IgD-negative memory B cell (primary cell): ENCODE measurements at regions not wholly inside any gene's neighbourhood (a gene's known extent, or its start where the extent isn't known, plus 50 kb on each side); places are given as distances from the start of the nearest gene placed in this dataset.

ENCODE experiments used
- H3K27ac Mint-ChIP-seq, 3 donors: one replicate each; pipeline ENCODE4 v1.8.0; 2020 to 2022; ENCODE audit warnings: mild to moderate bottlenecking in 3 of 3, mixed read lengths in 3 of 3, moderate library complexity in 1 of 3
- H3K27me3 Mint-ChIP-seq: one replicate; pipeline ENCODE4 v1.8.0; 2021; ENCODE audit warnings: mixed read lengths
- H3K36me3 Mint-ChIP-seq: one replicate; pipeline ENCODE4 v1.8.0; 2020; ENCODE audit warnings: mild to moderate bottlenecking, mixed read lengths
- H3K4me1 Mint-ChIP-seq, 3 donors: one replicate each; pipeline ENCODE4 v1.8.0; 2020 to 2022; ENCODE audit warnings: mixed read lengths in 3 of 3, mild to moderate bottlenecking in 1 of 3
- H3K4me3 Mint-ChIP-seq, 4 donors: one replicate each; pipeline ENCODE4 v1.8.0; 2020 to 2022; ENCODE audit warnings: mild to moderate bottlenecking in 4 of 4, mixed read lengths in 4 of 4, moderate library complexity in 3 of 4
- H3K9me3 Mint-ChIP-seq, 3 donors: one replicate each; pipeline ENCODE4 v1.8.0; 2020 to 2021; ENCODE audit warnings: mixed read lengths in 3 of 3, mild to moderate bottlenecking in 1 of 3

- Mint-ChIP-seq H3K27me3 (peaks cover 3% of the 10 kb centered on the region), H3K36me3 (peaks cover 2% of the 10 kb centered on the region), H3K27ac (no peak overlapping the region), H3K4me1 (no peaks in the 10 kb centered on the region), H3K4me3 (no peak overlapping the region), H3K9me3 (peaks cover 0 to 3% (median 0%) of the 10 kb centered on the region in 3 donors)
These were observed 336.2 kb upstream of the IL12A start for GRCh38 chr3:159652452-159652851.

GRCh38 chr3:159654183-159655134 is 334.2 kb upstream of the IL12A start:
- H3K27me3 Mint-ChIP-seq: peaks cover 3% of the 10 kb centered on the region
- no peak overlapping the region for H3K27ac Mint-ChIP-seq
- peaks cover 0 to 3% (median 0%) of the 10 kb centered on the region in 3 donors for H3K9me3 Mint-ChIP-seq
- no peak overlapping the region for H3K4me3 Mint-ChIP-seq
- H3K36me3 Mint-ChIP-seq: peaks cover 2% of the 10 kb centered on the region
- H3K4me1 Mint-ChIP-seq: no peaks in the 10 kb centered on the region

- Mint-ChIP-seq H3K27me3 (peaks cover 3% of the 10 kb centered on the region), H3K27ac (no peak overlapping the region), H3K36me3 (peaks cover 2% of the 10 kb centered on the region), H3K4me1 (no peaks in the 10 kb centered on the region), H3K9me3 (peaks cover 0 to 3% (median 0%) of the 10 kb centered on the region in 3 donors), H3K4me3 (no peak overlapping the region)
These were observed 333.4 kb upstream of the IL12A start for GRCh38 chr3:159655202-159655601.

- H3K4me1 Mint-ChIP-seq: no peaks in the 10 kb centered on the region
- peaks cover 3 to 6% (median 5%) of the 10 kb centered on the region in 3 donors for H3K9me3 Mint-ChIP-seq
- H3K27me3 Mint-ChIP-seq: no peaks in the 10 kb centered on the region
- no peak overlapping the region for H3K27ac Mint-ChIP-seq
- no peak overlapping the region for H3K4me3 Mint-ChIP-seq
- peaks cover 2% of the 10 kb centered on the region for H3K36me3 Mint-ChIP-seq
These were observed 331.5 kb upstream of the IL12A start for GRCh38 chr3:159657176-159657575.

- no peaks in the 10 kb centered on the region for H3K27me3 Mint-ChIP-seq
- H3K9me3 Mint-ChIP-seq: peaks cover 0 to 7% (median 6%) of the 10 kb centered on the region in 3 donors
- H3K4me3 Mint-ChIP-seq: no peak overlapping the region
- H3K27ac Mint-ChIP-seq: no peak overlapping the region
- no peaks in the 10 kb centered on the region for H3K4me1 Mint-ChIP-seq
- peaks cover 2% of the 10 kb centered on the region for H3K36me3 Mint-ChIP-seq
These were observed 331.0 kb upstream of the IL12A start for GRCh38 chr3:159657629-159658028.

GRCh38 chr3:159660326-159660725 is 328.3 kb upstream of the IL12A start:
- peaks cover 0 to 7% (median 6%) of the 10 kb centered on the region in 3 donors for H3K9me3 Mint-ChIP-seq
- no peaks in the 10 kb centered on the region for H3K27me3 Mint-ChIP-seq
- H3K4me1 Mint-ChIP-seq: no peaks in the 10 kb centered on the region
- no peak overlapping the region for H3K27ac Mint-ChIP-seq
- H3K4me3 Mint-ChIP-seq: no peak overlapping the region
- peaks cover under 1% of the 10 kb centered on the region for H3K36me3 Mint-ChIP-seq

GRCh38 chr3:159660901-159661300 is 327.7 kb upstream of the IL12A start:
- Mint-ChIP-seq H3K9me3 (peaks cover 0 to 7% (median 6%) of the 10 kb centered on the region in 3 donors), H3K27me3 (no peaks in the 10 kb centered on the region), H3K4me3 (no peak overlapping the region), H3K36me3 (no peaks in the 10 kb centered on the region), H3K27ac (no peak overlapping the region), H3K4me1 (no peaks in the 10 kb centered on the region)

- no peaks in the 10 kb centered on the region for H3K4me1 Mint-ChIP-seq
- H3K27ac Mint-ChIP-seq: no peak overlapping the region
- H3K27me3 Mint-ChIP-seq: no peaks in the 10 kb centered on the region
- no peak overlapping the region for H3K4me3 Mint-ChIP-seq
- no peaks in the 10 kb centered on the region for H3K36me3 Mint-ChIP-seq
- peaks cover 0 to 7% (median 6%) of the 10 kb centered on the region in 3 donors for H3K9me3 Mint-ChIP-seq
These were observed 326.1 kb upstream of the IL12A start for GRCh38 chr3:159662549-159662948.

- Mint-ChIP-seq H3K27ac (no peak overlapping the region), H3K4me1 (no peaks in the 10 kb centered on the region), H3K27me3 (no peaks in the 10 kb centered on the region), H3K4me3 (no peak overlapping the region), H3K9me3 (peaks cover 0 to 7% (median 6%) of the 10 kb centered on the region in 3 donors), H3K36me3 (no peaks in the 10 kb centered on the region)
These were observed 324.6 kb upstream of the IL12A start for GRCh38 chr3:159664006-159664405.

GRCh38 chr3:159664653-159665052 is 324.0 kb upstream of the IL12A start:
- peaks cover 0 to 7% (median 6%) of the 10 kb centered on the region in 3 donors for H3K9me3 Mint-ChIP-seq
- no peaks in the 10 kb centered on the region for H3K27me3 Mint-ChIP-seq
- H3K27ac Mint-ChIP-seq: no peak overlapping the region
- no peaks in the 10 kb centered on the region for H3K4me1 Mint-ChIP-seq
- H3K4me3 Mint-ChIP-seq: no peak overlapping the region
- no peaks in the 10 kb centered on the region for H3K36me3 Mint-ChIP-seq

- Mint-ChIP-seq H3K4me3 (no peak overlapping the region), H3K27ac (no peak overlapping the region), H3K4me1 (no peaks in the 10 kb centered on the region)
These were observed 321.4 kb upstream of the IL12A start for GRCh38 chr3:159667261-159667660.

GRCh38 chr3:159668461-159668860 is 320.2 kb upstream of the IL12A start:
- Mint-ChIP-seq H3K4me1 (no peaks in the 10 kb centered on the region), H3K27me3 (peaks cover 2% of the 10 kb centered on the region), H3K4me3 (no peak overlapping the region), H3K27ac (no peak overlapping the region), H3K36me3 (no peaks in the 10 kb centered on the region), H3K9me3 (no peaks in the 10 kb centered on the region)

More at GRCh38 chr3:159667261-159667660, 321.4 kb upstream of the IL12A start:
- Mint-ChIP-seq H3K9me3 (peaks cover 0 to 2% (median 0%) of the 10 kb centered on the region in 3 donors), H3K36me3 (no peaks in the 10 kb centered on the region), H3K27me3 (peaks cover 2% of the 10 kb centered on the region)

- H3K36me3 Mint-ChIP-seq: no peaks in the 10 kb centered on the region
- H3K27ac Mint-ChIP-seq: no peak overlapping the region
- H3K27me3 Mint-ChIP-seq: peaks cover 4% of the 10 kb centered on the region
- H3K4me3 Mint-ChIP-seq: no peak overlapping the region
- no peaks in the 10 kb centered on the region for H3K9me3 Mint-ChIP-seq
- H3K4me1 Mint-ChIP-seq: no peaks in the 10 kb centered on the region
These were observed 319.6 kb upstream of the IL12A start for GRCh38 chr3:159668990-159669476.

- Mint-ChIP-seq H3K4me3 (no peak overlapping the region), H3K36me3 (no peaks in the 10 kb centered on the region), H3K27ac (no peak overlapping the region), H3K27me3 (peaks cover 4% of the 10 kb centered on the region), H3K4me1 (no peaks in the 10 kb centered on the region), H3K9me3 (no peaks in the 10 kb centered on the region)
These were observed 318.9 kb upstream of the IL12A start for GRCh38 chr3:159669766-159670165.

- H3K9me3 Mint-ChIP-seq: peaks cover 0 to 3% (median 0%) of the 10 kb centered on the region in 3 donors
- no peaks in the 10 kb centered on the region for H3K4me1 Mint-ChIP-seq
- H3K27ac Mint-ChIP-seq: no peak overlapping the region
- no peak overlapping the region for H3K4me3 Mint-ChIP-seq
- no peaks in the 10 kb centered on the region for H3K36me3 Mint-ChIP-seq
- H3K27me3 Mint-ChIP-seq: peaks cover 5% of the 10 kb centered on the region
These were observed 315.6 kb upstream of the IL12A start for GRCh38 chr3:159672728-159673688.
